WTC11 (cell line): ENCODE measurements at regions not wholly inside any gene's neighbourhood (a gene's known extent, or its start where the extent isn't known, plus 50 kb on each side); places are given as distances from the start of the nearest gene placed in this dataset.
A peak's percentile ranks its signal among the peaks of the same experiment; 100 is the strongest.

ENCODE experiments used
- ATAC-seq: fragments of 200-7000 bp; cut with Tn5 transposase; 2 replicates; pipeline ENCODE4 v1.10.0; 2021; ENCODE audit warnings: mild to moderate bottlenecking, moderate library complexity
- CTCF ChIA-PET: fragments of 300-600 bp; sonication (Branson Sonifier 250); formaldehyde crosslinking; loops from one replicate; lab custom pipeline; 2021; ENCODE audit warnings: antibody characterized with exemption; lab: Charles Lee
- POLR2A ChIA-PET: fragments of 350-600 bp; sonication (Branson Sonifier 250); formaldehyde crosslinking; loops from one replicate; lab custom pipeline; 2021; ENCODE audit warnings: antibody characterized with exemption; lab: Charles Lee
- DNase-seq: peaks from one replicate; pipeline ENCODE4 v3.0.0; 2021; ENCODE audit warnings: low spot score
- H3K27ac Mint-ChIP-seq: 2 replicates; pipeline ENCODE4 v1.8.0; 2021; ENCODE audit warnings: mixed read lengths
- H3K27me3 Mint-ChIP-seq: 2 replicates; pipeline ENCODE4 v1.8.0; 2021; ENCODE audit warnings: low read depth, mild to moderate bottlenecking, moderate library complexity, mixed read lengths
- H3K36me3 Mint-ChIP-seq: 2 replicates; pipeline ENCODE4 v1.8.0; 2021; ENCODE audit warnings: mixed read lengths
- H3K4me1 Mint-ChIP-seq: 2 replicates; pipeline ENCODE4 v1.8.0; 2022; ENCODE audit warnings: mixed read lengths
- H3K4me3 Mint-ChIP-seq: 2 replicates; pipeline ENCODE4 v1.8.0; 2021; ENCODE audit warnings: mild to moderate bottlenecking, moderate library complexity, mixed read lengths
- H3K9me3 Mint-ChIP-seq: 2 replicates; pipeline ENCODE4 v1.8.0; 2021; ENCODE audit warnings: mixed read lengths
- ATF1 ChIP-seq: sonication (generic); formaldehyde crosslinking; IDR thresholded peaks from 2 replicates; pipeline ENCODE4 v1.8.1; 2023; ENCODE audit warnings: mild to moderate bottlenecking, moderate library complexity, missing genetic modification reagents
- CREM ChIP-seq: sonication (generic); formaldehyde crosslinking; IDR thresholded peaks from 2 replicates; pipeline ENCODE4 v1.8.1; 2022; ENCODE audit warnings: mild to moderate bottlenecking, missing genetic modification reagents, moderate library complexity
- ELF4 ChIP-seq: sonication (generic); formaldehyde crosslinking; IDR thresholded peaks from 2 replicates; pipeline ENCODE4 v1.8.1; 2022; ENCODE audit warnings: low read depth, mild to moderate bottlenecking, moderate library complexity, missing genetic modification reagents
- FOXJ3 ChIP-seq: sonication (generic); formaldehyde crosslinking; IDR thresholded peaks from 2 replicates; pipeline ENCODE4 v1.9.0; 2021; ENCODE audit warnings: missing genetic modification reagents, mild to moderate bottlenecking, borderline replicate concordance
- FOXP1 ChIP-seq: sonication (generic); formaldehyde crosslinking; IDR thresholded peaks from 2 replicates; pipeline ENCODE4 v1.8.0; 2022; ENCODE audit warnings: missing genetic modification reagents, mild to moderate bottlenecking, moderate library complexity, borderline replicate concordance
- JAZF1 ChIP-seq: fragments of 250-450 bp; sonication (Bioruptor Pico); IDR thresholded peaks from 2 replicates; pipeline ENCODE4 v1.9.0; 2021; ENCODE audit warnings: moderate library complexity, mild to moderate bottlenecking, inconsistent platforms
- NFATC4 ChIP-seq: fragments of 250-450 bp; sonication (Bioruptor Pico); IDR thresholded peaks from 2 replicates; pipeline ENCODE4 v1.9.0; 2021; ENCODE audit warnings: mild to moderate bottlenecking
- NR3C1 ChIP-seq: sonication (generic); formaldehyde crosslinking; conservative IDR thresholded peaks from 2 replicates; pipeline ENCODE4 v1.8.1; 2023; ENCODE audit warnings: low read depth, mild to moderate bottlenecking, missing genetic modification reagents
- OVOL2 ChIP-seq: fragments of 250-450 bp; sonication (Bioruptor Pico); IDR thresholded peaks from 2 replicates; pipeline ENCODE4 v1.9.0; 2021; ENCODE audit warnings: mild to moderate bottlenecking, borderline replicate concordance
- RELA ChIP-seq: sonication (generic); formaldehyde crosslinking; IDR thresholded peaks from 2 replicates; pipeline ENCODE4 v1.8.1; 2022; ENCODE audit warnings: missing genetic modification reagents, mild to moderate bottlenecking, borderline replicate concordance
- SMAD3 ChIP-seq: sonication (generic); formaldehyde crosslinking; IDR thresholded peaks from 2 replicates; pipeline ENCODE4 v1.8.0; 2022; ENCODE audit warnings: missing genetic modification reagents, mild to moderate bottlenecking, borderline replicate concordance
- TEAD1 ChIP-seq: sonication (generic); formaldehyde crosslinking; IDR thresholded peaks from 2 replicates; pipeline ENCODE4 v1.8.0; 2022; ENCODE audit warnings: mild to moderate bottlenecking, missing genetic modification reagents
- ZNF263 ChIP-seq: sonication (generic); formaldehyde crosslinking; IDR thresholded peaks from 2 replicates; pipeline ENCODE4 v1.8.1; 2022; ENCODE audit warnings: low read depth, mild to moderate bottlenecking, moderate library complexity, missing genetic modification reagents
- ZNF423 ChIP-seq: fragments of 250-450 bp; sonication (Bioruptor Pico); IDR thresholded peaks from 2 replicates; pipeline ENCODE4 v2.1.2; 2022; ENCODE audit warnings: mild to moderate bottlenecking, moderate library complexity
- TF ChIP-seq, protein P1 (sequence below): sonication (generic); formaldehyde crosslinking; IDR thresholded peaks from 2 replicates; pipeline ENCODE4 v1.8.1; 2023; ENCODE audit warnings: mild to moderate bottlenecking, missing genetic modification reagents
- TF ChIP-seq, protein P2 (sequence below): fragments of 250-450 bp; sonication (Bioruptor Pico); IDR thresholded peaks from 2 replicates; pipeline ENCODE4 v1.9.0; 2021; ENCODE audit warnings: moderate library complexity, mild to moderate bottlenecking, inconsistent platforms, borderline replicate concordance
- TF ChIP-seq, protein P3 (sequence below): sonication (generic); formaldehyde crosslinking; IDR thresholded peaks from 2 replicates; pipeline ENCODE4 v1.8.0; 2022; ENCODE audit warnings: mild to moderate bottlenecking, missing genetic modification reagents
- TF ChIP-seq, protein P4 (sequence below): sonication (generic); formaldehyde crosslinking; IDR thresholded peaks from 2 replicates; pipeline ENCODE4 v1.8.1; 2023; ENCODE audit warnings: mild to moderate bottlenecking, missing genetic modification reagents, moderate library complexity
- TF ChIP-seq, protein P5 (sequence below): sonication (generic); formaldehyde crosslinking; IDR thresholded peaks from 2 replicates; pipeline ENCODE4 v1.8.0; 2023; ENCODE audit warnings: missing genetic modification reagents, mild to moderate bottlenecking, borderline replicate concordance
- TF ChIP-seq, protein P6 (sequence below): sonication (generic); formaldehyde crosslinking; IDR thresholded peaks from 2 replicates; pipeline ENCODE4 v1.8.1; 2023; ENCODE audit warnings: mild to moderate bottlenecking, missing genetic modification reagents, borderline replicate concordance
- TF ChIP-seq, protein P7 (sequence below): sonication (generic); formaldehyde crosslinking; IDR thresholded peaks from 2 replicates; pipeline ENCODE4 v1.8.0; 2022; ENCODE audit warnings: mild to moderate bottlenecking, missing genetic modification reagents

DNA sequence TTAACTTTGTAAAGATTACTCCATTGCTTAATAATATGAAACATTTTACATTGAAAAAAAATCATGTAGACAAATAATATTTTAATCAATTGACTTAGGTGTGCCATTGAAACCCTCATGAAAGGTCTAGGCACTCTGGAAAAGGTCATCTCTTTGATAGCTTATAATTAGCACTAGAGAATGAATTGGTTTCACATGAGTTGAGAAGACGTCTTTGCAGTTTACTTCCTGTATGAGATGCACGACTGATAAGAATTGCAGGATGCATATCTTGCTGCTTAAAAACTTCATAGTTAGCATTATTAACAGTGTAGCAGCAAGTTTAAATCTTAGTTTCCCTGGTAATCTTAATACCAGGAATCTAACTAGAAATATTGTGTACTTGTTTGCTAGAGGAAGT is 614.2 kb upstream of the COBL start (continued):
- TF ChIP-seq ZNF263 (CRISPR knock-in tag) (no peak), OVOL2 (CRISPR knock-in tag) (no peak), ELF4 (CRISPR knock-in tag) (no peak), NR3C1 (CRISPR knock-in tag) (no peak), FOXP1 (no peak), RELA (no peak)
- TF ChIP-seq, protein P1, sequence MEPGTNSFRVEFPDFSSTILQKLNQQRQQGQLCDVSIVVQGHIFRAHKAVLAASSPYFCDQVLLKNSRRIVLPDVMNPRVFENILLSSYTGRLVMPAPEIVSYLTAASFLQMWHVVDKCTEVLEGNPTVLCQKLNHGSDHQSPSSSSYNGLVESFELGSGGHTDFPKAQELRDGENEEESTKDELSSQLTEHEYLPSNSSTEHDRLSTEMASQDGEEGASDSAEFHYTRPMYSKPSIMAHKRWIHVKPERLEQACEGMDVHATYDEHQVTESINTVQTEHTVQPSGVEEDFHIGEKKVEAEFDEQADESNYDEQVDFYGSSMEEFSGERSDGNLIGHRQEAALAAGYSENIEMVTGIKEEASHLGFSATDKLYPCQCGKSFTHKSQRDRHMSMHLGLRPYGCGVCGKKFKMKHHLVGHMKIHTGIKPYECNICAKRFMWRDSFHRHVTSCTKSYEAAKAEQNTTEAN (CRISPR knock-in tag): no peak
- TF ChIP-seq, protein P2, sequence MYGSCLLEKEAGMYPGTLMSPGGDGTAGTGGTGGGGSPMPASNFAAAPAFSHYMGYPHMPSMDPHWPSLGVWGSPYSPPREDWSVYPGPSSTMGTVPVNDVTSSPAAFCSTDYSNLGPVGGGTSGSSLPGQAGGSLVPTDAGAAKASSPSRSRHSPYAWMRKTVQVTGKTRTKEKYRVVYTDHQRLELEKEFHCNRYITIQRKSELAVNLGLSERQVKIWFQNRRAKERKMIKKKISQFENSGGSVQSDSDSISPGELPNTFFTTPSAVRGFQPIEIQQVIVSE: no peak
- TF ChIP-seq, protein P3, sequence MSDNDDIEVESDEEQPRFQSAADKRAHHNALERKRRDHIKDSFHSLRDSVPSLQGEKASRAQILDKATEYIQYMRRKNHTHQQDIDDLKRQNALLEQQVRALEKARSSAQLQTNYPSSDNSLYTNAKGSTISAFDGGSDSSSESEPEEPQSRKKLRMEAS (CRISPR knock-in tag): no peak
- TF ChIP-seq, all 79 proteins: peak for 0

DNA sequence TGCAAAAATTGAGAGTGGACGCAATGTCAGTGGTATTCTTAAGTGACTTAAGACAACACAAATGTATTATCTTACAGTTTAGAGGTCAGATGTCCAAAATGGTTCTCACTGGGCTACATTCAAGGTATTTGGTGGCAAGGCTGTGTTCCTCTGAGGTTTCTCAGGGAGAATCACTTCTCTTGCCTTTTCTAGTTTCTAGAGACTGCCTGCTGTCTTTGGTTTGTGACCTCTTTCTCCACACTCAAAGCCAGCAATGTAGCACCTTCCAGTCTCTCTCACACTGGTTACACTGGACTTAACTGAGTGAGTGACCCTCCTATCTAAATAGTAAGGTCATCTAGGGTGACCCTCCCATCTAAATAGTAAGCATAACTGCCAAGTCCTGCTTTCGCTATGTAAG is 613.2 kb upstream of the COBL start:
- DNase-seq: no peak
- CTCF ChIA-PET: no interaction called here
- H3K4me1 Mint-ChIP-seq: peaks cover 4% of the 10 kb centered on the region
- peaks cover 4% of the 10 kb centered on the region; the same call in 1 of the 2 replicates for H3K27me3 Mint-ChIP-seq
- H3K4me3 Mint-ChIP-seq: no peak overlapping the region
- POLR2A ChIA-PET: no interaction called here
- peaks cover 23% of the 10 kb centered on the region for H3K36me3 Mint-ChIP-seq
- H3K27ac Mint-ChIP-seq: no peak overlapping the region
- ATAC-seq: no peak
- peaks cover 34% of the 10 kb centered on the region for H3K9me3 Mint-ChIP-seq
- TF ChIP-seq, protein P4, sequence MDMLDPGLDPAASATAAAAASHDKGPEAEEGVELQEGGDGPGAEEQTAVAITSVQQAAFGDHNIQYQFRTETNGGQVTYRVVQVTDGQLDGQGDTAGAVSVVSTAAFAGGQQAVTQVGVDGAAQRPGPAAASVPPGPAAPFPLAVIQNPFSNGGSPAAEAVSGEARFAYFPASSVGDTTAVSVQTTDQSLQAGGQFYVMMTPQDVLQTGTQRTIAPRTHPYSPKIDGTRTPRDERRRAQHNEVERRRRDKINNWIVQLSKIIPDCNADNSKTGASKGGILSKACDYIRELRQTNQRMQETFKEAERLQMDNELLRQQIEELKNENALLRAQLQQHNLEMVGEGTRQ (CRISPR knock-in tag): no peak
- TF ChIP-seq, protein P5, sequence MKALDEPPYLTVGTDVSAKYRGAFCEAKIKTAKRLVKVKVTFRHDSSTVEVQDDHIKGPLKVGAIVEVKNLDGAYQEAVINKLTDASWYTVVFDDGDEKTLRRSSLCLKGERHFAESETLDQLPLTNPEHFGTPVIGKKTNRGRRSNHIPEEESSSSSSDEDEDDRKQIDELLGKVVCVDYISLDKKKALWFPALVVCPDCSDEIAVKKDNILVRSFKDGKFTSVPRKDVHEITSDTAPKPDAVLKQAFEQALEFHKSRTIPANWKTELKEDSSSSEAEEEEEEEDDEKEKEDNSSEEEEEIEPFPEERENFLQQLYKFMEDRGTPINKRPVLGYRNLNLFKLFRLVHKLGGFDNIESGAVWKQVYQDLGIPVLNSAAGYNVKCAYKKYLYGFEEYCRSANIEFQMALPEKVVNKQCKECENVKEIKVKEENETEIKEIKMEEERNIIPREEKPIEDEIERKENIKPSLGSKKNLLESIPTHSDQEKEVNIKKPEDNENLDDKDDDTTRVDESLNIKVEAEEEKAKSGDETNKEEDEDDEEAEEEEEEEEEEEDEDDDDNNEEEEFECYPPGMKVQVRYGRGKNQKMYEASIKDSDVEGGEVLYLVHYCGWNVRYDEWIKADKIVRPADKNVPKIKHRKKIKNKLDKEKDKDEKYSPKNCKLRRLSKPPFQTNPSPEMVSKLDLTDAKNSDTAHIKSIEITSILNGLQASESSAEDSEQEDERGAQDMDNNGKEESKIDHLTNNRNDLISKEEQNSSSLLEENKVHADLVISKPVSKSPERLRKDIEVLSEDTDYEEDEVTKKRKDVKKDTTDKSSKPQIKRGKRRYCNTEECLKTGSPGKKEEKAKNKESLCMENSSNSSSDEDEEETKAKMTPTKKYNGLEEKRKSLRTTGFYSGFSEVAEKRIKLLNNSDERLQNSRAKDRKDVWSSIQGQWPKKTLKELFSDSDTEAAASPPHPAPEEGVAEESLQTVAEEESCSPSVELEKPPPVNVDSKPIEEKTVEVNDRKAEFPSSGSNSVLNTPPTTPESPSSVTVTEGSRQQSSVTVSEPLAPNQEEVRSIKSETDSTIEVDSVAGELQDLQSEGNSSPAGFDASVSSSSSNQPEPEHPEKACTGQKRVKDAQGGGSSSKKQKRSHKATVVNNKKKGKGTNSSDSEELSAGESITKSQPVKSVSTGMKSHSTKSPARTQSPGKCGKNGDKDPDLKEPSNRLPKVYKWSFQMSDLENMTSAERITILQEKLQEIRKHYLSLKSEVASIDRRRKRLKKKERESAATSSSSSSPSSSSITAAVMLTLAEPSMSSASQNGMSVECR (CRISPR knock-in tag): no peak
- TF ChIP-seq JAZF1 (CRISPR knock-in tag) (no peak), FOXP1 (no peak), SMAD3 (CRISPR knock-in tag) (no peak)
- TF ChIP-seq, protein P2: no peak

DNA sequence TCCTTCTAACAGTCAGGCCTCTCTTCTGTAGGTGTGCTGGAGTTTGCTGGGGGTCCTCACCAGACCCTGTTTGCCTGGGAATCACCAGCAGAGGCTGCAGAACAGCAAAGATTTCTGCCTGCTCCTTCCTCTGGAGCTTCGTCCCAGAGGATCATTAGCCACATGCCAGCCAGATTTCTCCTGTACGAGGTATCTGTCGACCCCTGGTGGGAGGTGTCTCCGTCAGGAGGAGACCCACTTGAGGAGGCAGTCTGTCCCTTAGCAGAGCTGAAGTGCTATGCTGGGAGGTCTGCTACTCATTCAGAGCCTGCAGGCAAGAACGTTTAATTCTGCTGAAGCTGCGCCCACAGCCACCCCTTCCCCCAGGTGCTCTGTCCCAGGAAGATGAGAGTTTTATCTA is 611.1 kb upstream of the COBL start:
- peaks cover 4% of the 10 kb centered on the region; the same call in 1 of the 2 replicates for H3K27me3 Mint-ChIP-seq
- H3K4me3 Mint-ChIP-seq: no peak overlapping the region
- H3K4me1 Mint-ChIP-seq: no peaks in the 10 kb centered on the region
- ChIA-PET CTCF (no interaction called here), POLR2A (no interaction called here)
- peaks cover 37% of the 10 kb centered on the region for H3K9me3 Mint-ChIP-seq
- DNase-seq (peak; percentile 17), ATAC-seq (0 out of 2 replicates have a peak, but pooled peaks have one; percentile 41)
- peaks cover 24% of the 10 kb centered on the region for H3K36me3 Mint-ChIP-seq
- no peak overlapping the region for H3K27ac Mint-ChIP-seq
- TF ChIP-seq TEAD1 (CRISPR knock-in tag) (no peak), ATF1 (no peak), NFATC4 (CRISPR knock-in tag) (no peak), ZNF423 (CRISPR knock-in tag) (no peak), CREM (CRISPR knock-in tag) (no peak), FOXJ3 (CRISPR knock-in tag) (no peak)
- TF ChIP-seq, protein P6, sequence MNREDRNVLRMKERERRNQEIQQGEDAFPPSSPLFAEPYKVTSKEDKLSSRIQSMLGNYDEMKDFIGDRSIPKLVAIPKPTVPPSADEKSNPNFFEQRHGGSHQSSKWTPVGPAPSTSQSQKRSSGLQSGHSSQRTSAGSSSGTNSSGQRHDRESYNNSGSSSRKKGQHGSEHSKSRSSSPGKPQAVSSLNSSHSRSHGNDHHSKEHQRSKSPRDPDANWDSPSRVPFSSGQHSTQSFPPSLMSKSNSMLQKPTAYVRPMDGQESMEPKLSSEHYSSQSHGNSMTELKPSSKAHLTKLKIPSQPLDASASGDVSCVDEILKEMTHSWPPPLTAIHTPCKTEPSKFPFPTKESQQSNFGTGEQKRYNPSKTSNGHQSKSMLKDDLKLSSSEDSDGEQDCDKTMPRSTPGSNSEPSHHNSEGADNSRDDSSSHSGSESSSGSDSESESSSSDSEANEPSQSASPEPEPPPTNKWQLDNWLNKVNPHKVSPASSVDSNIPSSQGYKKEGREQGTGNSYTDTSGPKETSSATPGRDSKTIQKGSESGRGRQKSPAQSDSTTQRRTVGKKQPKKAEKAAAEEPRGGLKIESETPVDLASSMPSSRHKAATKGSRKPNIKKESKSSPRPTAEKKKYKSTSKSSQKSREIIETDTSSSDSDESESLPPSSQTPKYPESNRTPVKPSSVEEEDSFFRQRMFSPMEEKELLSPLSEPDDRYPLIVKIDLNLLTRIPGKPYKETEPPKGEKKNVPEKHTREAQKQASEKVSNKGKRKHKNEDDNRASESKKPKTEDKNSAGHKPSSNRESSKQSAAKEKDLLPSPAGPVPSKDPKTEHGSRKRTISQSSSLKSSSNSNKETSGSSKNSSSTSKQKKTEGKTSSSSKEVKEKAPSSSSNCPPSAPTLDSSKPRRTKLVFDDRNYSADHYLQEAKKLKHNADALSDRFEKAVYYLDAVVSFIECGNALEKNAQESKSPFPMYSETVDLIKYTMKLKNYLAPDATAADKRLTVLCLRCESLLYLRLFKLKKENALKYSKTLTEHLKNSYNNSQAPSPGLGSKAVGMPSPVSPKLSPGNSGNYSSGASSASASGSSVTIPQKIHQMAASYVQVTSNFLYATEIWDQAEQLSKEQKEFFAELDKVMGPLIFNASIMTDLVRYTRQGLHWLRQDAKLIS (CRISPR knock-in tag): no peak
- TF ChIP-seq, protein P7, sequence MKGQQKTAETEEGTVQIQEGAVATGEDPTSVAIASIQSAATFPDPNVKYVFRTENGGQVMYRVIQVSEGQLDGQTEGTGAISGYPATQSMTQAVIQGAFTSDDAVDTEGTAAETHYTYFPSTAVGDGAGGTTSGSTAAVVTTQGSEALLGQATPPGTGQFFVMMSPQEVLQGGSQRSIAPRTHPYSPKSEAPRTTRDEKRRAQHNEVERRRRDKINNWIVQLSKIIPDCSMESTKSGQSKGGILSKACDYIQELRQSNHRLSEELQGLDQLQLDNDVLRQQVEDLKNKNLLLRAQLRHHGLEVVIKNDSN: no peak
